GM18498 (cell line): ENCODE measurements at regions not wholly inside any gene's neighbourhood (a gene's known extent, or its start where the extent isn't known, plus 50 kb on each side); places are given as distances from the start of the nearest gene placed in this dataset.

Experiments used
- ATAC-seq: cut with Tn5 transposase; IDR thresholded peaks from one replicate; pipeline ENCODE4 v1.9.1; 2021; ENCODE audit warnings: mild to moderate bottlenecking, moderate library complexity; ENCODE audit not compliant: unreplicated experiment

- no peak for ATAC-seq
These were observed 389.9 kb upstream of the KIRREL3 start for GRCh38 chr11:127390465-127390864.

- ATAC-seq: no peak
These were observed 384.5 kb upstream of the KIRREL3 start for GRCh38 chr11:127385071-127385470.

DNA sequence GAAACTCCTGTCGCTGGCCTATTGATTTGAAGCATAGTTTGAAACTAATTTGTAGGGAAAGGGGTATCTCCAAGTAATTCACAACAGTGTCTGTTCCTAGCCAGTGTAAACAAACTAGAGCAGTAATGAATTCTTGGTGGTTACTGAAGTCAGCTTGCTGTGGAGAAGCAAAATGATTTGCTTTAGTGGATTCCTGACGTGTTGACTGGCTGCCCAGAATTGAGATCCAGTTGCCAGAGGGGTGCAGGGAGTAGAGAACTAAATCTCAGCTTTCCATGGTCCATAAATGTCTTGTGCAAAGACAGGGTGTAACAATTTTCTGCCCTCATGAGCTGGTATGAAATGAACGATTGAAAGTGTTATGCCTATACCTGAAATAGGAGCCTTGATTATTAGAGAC lies 382.5 kb upstream of the KIRREL3 start:
- no peak for ATAC-seq

GRCh38 chr11:127381247-127381646 lies 380.7 kb upstream of the KIRREL3 start:
- no peak for ATAC-seq

DNA sequence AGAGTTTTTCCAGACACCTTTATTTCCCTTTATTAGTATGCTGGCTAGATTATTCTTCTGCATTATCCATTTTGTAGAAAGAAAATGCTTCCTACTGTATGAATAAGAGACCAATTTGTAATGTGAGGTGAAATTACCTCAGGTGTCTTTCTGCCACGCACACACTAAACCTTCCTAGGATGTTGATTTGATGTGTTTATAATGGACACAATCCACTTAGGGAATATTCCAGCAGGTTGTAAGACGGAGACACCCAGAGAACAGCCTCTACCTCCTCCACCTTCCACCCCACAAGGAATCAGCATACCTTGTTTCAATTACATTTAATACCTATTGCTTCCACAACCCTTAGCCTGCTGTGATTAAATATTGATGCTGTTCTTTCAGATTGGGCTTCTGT lies 379.1 kb upstream of the KIRREL3 start:
- no peak for ATAC-seq

GRCh38 chr11:127376301-127376700 lies 375.7 kb upstream of the KIRREL3 start:
- no peak for ATAC-seq

- ATAC-seq: no peak
These were observed 368.8 kb upstream of the KIRREL3 start for GRCh38 chr11:127369356-127369755.

DNA sequence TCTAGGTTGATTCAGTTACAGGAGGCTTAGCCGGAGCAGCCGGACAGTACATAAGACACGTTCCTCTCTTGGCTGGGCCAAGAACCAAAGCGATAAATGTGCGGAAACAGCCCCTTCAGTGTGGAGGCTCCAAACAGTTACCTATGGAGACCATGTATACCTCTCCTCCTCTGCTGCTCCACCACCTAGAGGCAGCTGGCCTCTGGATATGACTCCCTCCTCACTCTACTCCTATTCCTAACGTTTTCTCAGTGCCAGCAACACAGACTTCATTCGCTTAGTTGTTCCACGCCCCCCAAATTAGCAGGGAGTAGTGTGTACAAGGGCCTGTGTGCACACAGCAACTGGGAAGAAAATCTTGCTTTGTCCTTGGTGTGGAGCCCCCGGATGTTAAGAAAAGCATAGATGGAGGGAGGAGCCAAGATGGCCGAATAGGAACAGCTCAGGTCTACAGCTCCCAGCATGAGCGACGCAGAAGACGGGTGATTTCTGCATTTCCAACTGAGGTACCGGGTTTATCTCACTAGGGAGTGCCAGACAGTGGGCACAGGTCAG lies 362.3 kb upstream of the KIRREL3 start:
- ATAC-seq: no peak

- ATAC-seq: no peak
These were observed 357.6 kb upstream of the KIRREL3 start for GRCh38 chr11:127358160-127358559.

GRCh38 chr11:127350476-127350875 lies 349.9 kb upstream of the KIRREL3 start:
- no peak for ATAC-seq

DNA sequence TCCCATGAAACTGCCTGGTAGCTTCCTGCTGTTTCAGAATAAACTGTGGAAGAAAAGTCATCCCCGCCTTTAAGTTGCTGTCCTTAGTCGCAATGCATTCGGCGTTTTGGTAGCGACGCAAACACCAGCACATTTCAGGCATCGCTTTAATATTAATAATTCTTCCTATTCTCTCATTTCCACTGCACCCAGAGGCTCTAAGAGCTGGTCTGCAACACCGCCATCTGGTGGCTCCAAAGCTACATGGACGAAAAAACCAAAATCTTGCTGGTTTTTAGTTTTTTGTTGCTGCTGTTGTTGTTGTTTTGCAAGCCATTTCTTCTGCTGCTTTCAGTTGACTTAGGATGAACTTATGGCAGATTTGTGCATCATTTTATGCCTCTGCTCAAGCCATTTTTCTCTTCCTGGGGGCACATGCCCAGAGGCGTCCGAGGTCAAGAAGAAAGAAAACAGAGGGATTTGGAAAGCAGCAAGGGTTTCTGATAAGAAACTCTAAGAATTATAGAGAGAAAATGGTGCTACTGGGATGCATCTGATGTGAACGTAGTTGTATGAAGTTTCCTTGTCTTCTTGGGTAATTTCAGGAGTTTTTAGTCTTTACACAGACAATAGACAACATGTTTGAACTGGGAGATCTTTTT lies 345.4 kb upstream of the KIRREL3 start:
- no peak for ATAC-seq

DNA sequence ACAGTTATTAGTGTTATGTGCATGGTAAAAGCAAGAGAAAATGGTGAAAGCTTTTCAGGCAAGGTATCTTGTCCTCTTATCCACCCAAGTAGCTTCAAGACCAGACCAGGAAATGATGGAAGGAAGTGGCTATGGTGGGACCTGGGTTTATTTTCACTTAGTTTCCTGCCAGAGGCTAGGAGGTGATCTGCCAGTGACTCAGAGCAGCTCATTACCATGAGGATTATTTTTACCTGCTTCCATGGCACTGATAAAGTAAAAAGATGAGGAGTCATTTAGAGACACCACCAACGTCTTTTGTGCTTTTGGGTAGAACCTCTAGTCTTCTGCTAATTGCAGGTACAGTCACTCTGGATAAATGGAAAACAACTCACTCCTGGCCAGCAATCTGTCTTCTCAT lies 339.9 kb upstream of the KIRREL3 start:
- no peak for ATAC-seq

DNA sequence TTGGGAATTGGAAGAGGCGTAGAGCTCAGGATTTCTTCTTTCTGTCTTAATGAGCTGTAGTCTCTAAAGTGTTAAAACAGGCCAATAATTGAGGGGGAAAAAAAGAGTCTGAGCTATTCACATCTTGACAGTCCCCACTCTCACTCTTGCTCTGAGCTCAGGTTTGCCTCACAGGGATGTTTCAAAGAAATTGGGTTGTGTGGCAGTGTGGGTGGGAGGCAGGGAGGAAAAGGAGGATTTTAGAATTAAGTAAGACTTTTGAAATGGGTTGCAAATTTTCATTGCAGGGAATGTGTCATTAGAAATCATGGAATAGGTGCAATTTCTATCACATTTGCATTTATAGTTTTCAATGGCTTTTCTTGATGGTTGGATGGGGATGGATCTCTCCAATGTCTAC lies 338.8 kb upstream of the KIRREL3 start:
- no peak for ATAC-seq

GRCh38 chr11:127338380-127339259 lies 338.1 kb upstream of the KIRREL3 start:
- no peak for ATAC-seq

DNA sequence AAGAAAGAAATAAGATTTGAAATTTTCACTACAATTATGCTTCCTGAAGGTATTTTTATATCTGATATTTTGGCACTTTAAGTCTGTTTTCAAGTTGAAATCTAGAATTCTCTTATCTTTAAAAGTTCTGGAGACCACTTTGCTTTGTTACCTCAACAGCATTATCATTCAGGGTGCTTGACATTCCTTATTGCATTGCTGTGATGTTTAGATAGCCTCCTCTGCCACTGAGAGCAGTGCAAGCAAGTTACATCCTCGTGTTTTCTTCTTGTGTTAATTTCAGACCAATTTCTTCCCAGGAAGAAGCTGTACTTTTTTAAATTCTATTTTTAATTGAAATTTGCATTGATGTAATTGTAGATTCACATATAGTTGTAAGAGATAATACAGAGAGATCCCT lies 333.9 kb upstream of the KIRREL3 start:
- no peak for ATAC-seq

DNA sequence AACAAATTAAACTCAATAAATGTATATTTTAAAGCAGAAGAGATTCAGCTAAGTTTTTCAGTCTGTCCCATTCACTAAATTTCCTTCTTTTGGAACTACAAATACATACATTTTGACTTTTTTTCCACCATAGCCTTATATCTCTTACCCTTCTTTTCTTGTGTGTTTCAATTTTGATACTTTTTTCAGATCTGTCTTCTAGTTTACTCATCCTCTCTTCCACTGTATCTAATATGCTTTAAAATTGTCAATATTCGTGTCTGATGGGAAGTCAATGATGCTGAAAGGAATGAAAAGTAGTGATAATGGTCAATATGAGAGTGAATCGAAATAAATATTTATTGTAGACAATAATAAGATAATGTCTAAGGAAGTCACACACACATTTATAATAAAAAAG lies 332.3 kb upstream of the KIRREL3 start:
- ATAC-seq: no peak

GRCh38 chr11:127330044-127330443 lies 329.5 kb upstream of the KIRREL3 start:
- no peak for ATAC-seq

DNA sequence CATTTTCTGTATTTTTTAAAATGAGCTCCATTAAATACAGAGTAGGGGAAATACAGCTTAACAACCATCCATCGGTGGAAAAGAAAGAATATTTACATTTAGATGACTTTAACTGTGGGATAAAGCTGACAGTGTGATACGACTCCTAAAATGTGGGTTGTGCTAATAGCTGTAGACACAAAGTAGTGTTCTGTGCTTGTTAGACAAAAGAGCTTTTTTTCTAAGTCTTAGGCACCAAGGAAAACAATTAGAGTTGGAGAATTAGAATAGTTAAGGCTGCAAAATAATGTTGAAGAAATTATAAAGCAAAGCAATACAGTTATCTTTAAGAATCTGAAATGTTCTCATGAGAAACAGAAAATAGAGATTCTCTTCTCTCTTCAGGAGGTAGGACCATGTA lies 307.7 kb upstream of the KIRREL3 start:
- ATAC-seq: no peak

- no peak for ATAC-seq
These were observed 307.1 kb upstream of the KIRREL3 start for GRCh38 chr11:127307700-127308099.

GRCh38 chr11:127304634-127305033 lies 304.1 kb upstream of the KIRREL3 start:
- ATAC-seq: no peak

DNA sequence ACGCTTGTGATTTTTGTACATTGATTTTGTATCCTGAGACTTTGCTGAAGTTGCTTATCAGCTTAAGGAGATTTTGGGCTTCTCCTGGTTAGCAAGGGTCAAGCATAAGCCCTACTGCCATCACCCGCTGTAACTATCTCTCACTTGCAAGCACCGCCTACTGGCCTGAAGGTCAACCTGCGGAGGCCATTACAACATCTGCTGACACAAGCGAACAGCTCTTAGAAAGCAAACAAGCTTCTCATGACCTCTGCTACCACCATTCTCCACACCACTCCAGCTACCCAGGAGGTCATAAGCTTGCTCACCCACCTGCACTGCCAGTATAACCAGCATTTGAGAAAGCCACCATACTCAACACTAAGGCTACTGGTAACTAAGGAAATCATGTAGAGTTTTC lies 288.4 kb upstream of the KIRREL3 start:
- ATAC-seq: no peak

DNA sequence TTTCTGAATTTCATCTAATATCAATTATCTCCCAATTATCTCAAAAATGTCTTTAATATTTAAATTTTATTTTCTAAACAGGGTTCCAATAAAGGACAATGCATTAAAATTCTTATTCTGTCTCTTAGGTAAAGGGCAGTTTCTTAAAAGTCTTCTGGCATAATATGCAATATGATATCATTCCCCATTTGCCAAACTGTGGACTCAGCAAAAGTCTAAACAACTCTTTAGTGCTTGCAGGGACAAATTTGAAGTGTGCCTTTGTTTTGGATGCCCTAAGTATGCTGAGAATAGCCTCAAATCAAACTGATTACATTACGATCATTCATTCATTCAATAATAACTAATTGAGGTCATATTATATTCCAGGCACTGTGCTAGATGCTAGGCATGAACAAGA lies 281.0 kb upstream of the KIRREL3 start:
- ATAC-seq: no peak
